Stomach (tissue), 4 donors: ENCODE measurements at regions not wholly inside any gene's neighbourhood (a gene's known extent, or its start where the extent isn't known, plus 50 kb on each side); places are given as distances from the start of the nearest gene placed in this dataset.

Experiments used
- POLR2A ChIP-seq, 4 donors: fragments of 450-650 bp; IDR thresholded peaks; one replicate each; pipeline ENCODE4 v1.6.1; 2016; ENCODE audit warnings: antibody characterized with exemption in 4 of 4, control low read depth in 2 of 4, mild to moderate bottlenecking in 1 of 4, moderate library complexity in 1 of 4
- TF ChIP-seq, protein P1 (sequence below), 7 experiments: fragments of 450-650 bp in 4 of 7; fragments of 200-600 bp in 3 of 7; sonication (generic) in 3 of 7; IDR thresholded peaks; one replicate each; pipeline ENCODE4 v1.5.1; 2016 to 2019; ENCODE audit warnings: antibody characterized with exemption in 7 of 7, control low read depth in 2 of 7, mild to moderate bottlenecking in 1 of 7

- TF ChIP-seq, protein P1, sequence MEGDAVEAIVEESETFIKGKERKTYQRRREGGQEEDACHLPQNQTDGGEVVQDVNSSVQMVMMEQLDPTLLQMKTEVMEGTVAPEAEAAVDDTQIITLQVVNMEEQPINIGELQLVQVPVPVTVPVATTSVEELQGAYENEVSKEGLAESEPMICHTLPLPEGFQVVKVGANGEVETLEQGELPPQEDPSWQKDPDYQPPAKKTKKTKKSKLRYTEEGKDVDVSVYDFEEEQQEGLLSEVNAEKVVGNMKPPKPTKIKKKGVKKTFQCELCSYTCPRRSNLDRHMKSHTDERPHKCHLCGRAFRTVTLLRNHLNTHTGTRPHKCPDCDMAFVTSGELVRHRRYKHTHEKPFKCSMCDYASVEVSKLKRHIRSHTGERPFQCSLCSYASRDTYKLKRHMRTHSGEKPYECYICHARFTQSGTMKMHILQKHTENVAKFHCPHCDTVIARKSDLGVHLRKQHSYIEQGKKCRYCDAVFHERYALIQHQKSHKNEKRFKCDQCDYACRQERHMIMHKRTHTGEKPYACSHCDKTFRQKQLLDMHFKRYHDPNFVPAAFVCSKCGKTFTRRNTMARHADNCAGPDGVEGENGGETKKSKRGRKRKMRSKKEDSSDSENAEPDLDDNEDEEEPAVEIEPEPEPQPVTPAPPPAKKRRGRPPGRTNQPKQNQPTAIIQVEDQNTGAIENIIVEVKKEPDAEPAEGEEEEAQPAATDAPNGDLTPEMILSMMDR (IDR thresholded peaks at IDR 0.05) = no peak
- TF ChIP-seq POLR2A (IDR thresholded peaks at IDR 0.05) = no peak
Measured at GRCh38 chr17:13743906-13744305, 142.2 kb upstream of the HS3ST3A1 start.
